HAP-1 (cell line): ENCODE measurements at regions not wholly inside any gene's neighbourhood (a gene's known extent, or its start where the extent isn't known, plus 50 kb on each side); places are given as distances from the start of the nearest gene placed in this dataset.

Source experiments
- DNase-seq, 2 experiments: peaks; one replicate each; pipeline ENCODE4 v3.0.0-alpha.2; 2016 to 2020; ENCODE audit warnings: low spot score in 2 of 2
- H3K27me3 ChIP-seq: fragments of 250-450 bp; sonication (Bioruptor Pico); 2 replicates; pipeline ENCODE4 v1.5.1; 2020; ENCODE audit warnings: low read depth, mild to moderate bottlenecking, moderate library complexity
- H3K36me3 ChIP-seq: fragments of 250-450 bp; sonication (Bioruptor Pico); replicated peaks from 2 replicates; pipeline ENCODE4 v1.5.1; 2020; ENCODE audit warnings: mild to moderate bottlenecking
- H3K4me1 ChIP-seq: fragments of 250-450 bp; sonication (Bioruptor Pico); 2 replicates; pipeline ENCODE4 v1.5.1; 2020; ENCODE audit warnings: mild to moderate bottlenecking
- H3K4me3 ChIP-seq: fragments of 250-450 bp; sonication (Bioruptor Pico); 2 replicates; pipeline ENCODE4 v1.5.1; 2020; ENCODE audit warnings: mild to moderate bottlenecking, moderate library complexity
- H3K9me3 ChIP-seq: fragments of 250-450 bp; sonication (Bioruptor Pico); 2 replicates; pipeline ENCODE4 v1.5.1; 2020; ENCODE audit warnings: mild to moderate bottlenecking, moderate library complexity
- in situ Hi-C: fragments of 300-500 bp; cut with MboI; formaldehyde crosslinking; loops from 3 replicates; pipeline ENCODE4 v1.14.3; 2020; ENCODE audit warnings: low sequenced_read_pairs, inconsistent platforms, mixed read lengths

DNA sequence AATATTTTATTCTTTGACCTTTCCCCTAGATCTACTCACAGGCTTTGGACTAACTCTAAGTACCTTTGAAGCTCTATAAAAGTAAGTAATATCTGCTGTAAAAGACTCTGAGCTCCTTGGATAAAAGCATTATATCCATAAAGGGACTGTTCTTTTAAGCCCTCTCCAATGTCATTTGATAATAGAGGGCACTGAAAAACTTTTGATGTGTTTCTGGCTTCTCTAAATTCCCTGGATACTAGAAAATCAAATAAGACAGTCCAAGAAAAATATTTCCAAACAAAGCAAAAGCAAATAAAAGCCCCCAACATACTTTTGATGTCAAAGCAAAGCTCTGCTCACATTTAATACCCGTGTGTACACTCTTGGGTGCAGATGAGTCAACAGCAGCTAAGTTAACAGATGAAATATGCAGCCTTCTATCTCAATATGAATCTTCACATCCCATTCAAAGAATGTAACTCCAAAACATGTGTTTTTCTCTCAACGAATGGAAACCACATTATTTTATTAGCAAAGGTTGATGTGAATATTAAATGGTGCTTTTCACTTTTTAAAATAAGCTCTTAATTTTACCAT is 230.3 kb downstream of the CENPF start:
- Histone ChIP-seq H3K36me3 (no peaks in the 10 kb centered on the region), H3K4me3 (no peak overlapping the region), H3K4me1 (no peaks in the 10 kb centered on the region), H3K27me3 (no peaks in the 10 kb centered on the region), H3K9me3 (no peaks in the 10 kb centered on the region)
- in situ Hi-C loops = no loop called here
- DNase-seq = no peak

DNA sequence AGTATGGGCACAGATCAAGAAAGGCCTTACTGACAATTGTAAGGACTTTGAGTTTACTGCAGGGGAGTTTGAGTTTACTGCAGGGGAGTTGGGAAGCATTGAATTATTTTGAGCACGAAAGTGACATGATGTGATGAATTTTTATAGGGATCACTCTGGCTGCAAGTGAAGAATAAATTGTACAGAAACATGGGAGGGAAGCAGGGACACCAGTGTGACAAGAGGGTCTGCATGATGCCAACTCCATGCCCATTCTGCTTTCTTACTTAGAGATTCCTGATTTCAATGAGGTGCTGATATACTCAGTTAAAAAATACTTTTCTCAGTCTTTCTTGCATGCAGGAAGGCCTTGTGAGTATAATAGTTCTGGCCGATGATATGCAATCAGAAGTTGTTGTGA is 234.4 kb downstream of the CENPF start:
- Histone ChIP-seq H3K27me3 (no peaks in the 10 kb centered on the region), H3K4me1 (no peaks in the 10 kb centered on the region)
- in situ Hi-C loops = no loop called here

DNA sequence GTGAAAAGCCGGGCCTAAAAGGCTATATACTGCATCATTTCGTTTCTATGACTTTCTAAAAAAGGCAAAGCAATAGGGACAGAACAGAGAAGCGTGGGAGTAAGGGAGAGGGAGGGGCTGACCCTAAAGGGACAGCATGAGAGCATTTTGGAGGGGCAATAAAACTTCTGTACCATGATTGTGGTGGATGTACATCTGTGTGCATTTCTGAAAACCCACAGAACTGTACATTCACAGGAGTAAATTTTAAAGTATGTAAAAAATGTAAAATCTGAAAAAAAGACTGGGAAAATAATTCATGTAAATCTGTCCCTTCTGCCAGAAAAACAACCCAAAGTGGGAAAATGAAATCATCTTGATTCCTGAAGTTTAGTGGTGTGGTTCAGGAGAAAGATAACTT is 235.4 kb downstream of the CENPF start:
- H3K4me1 ChIP-seq = no peaks in the 10 kb centered on the region
- no peaks in the 10 kb centered on the region for H3K27me3 ChIP-seq
- in situ Hi-C loops = no loop called here
- no peak for DNase-seq
- no peaks in the 10 kb centered on the region for H3K36me3 ChIP-seq
- H3K9me3 ChIP-seq = no peaks in the 10 kb centered on the region
- no peak overlapping the region for H3K4me3 ChIP-seq

More for the DNA sequence above, 234.4 kb downstream of the CENPF start:
- DNase-seq = no peak
- H3K9me3 ChIP-seq = no peaks in the 10 kb centered on the region
- H3K4me3 ChIP-seq = no peak overlapping the region
- H3K36me3 ChIP-seq = no peaks in the 10 kb centered on the region

DNA sequence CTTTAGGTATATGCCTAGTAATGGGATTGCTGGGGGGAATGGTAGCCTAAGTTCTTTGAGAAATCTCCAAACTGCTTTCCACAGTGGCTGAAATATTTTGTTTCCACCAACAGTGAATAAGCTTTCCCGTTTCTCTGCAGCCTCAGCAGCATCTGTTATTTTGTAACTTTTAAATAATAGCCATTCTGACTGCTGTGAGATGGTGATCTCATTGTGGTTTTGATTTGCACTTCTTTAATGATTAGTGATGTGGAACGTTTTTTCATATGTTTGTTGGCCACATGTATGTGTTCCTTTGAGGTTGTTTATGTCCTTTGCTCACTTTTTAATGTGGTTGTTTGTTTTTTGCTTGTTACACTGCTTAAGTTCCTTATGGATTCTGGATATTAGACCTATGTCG is 237.4 kb downstream of the CENPF start:
- H3K4me1 ChIP-seq = no peaks in the 10 kb centered on the region
- H3K36me3 ChIP-seq = no peaks in the 10 kb centered on the region
- H3K9me3 ChIP-seq = no peaks in the 10 kb centered on the region
- DNase-seq = no peak
- in situ Hi-C loops = no loop called here
- no peaks in the 10 kb centered on the region for H3K27me3 ChIP-seq
- no peak overlapping the region for H3K4me3 ChIP-seq

DNA sequence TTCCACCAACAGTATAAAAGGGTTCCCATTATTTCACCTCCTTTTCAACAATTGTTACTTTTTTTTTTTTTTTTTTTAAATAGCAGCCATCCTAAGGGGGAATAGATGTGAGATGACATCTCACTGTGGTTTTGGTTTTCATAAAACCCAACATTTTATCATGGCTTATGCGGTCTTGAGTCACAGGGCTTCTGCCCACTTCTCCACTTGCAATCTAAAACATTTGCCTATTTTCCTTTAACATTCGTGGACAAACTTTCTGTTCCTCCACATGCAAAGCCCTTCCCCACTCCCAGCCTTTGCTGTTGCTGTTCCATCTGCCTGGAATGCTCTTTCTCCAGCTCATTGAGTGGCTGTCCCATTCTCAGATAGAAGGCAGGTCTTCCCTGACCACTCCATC is 239.7 kb upstream of the KCNK2 start:
- in situ Hi-C loops = no loop called here
- H3K4me3 ChIP-seq = no peak overlapping the region
- no peaks in the 10 kb centered on the region for H3K36me3 ChIP-seq
- DNase-seq = no peak
- H3K4me1 ChIP-seq = peaks cover 11% of the 10 kb centered on the region
- H3K27me3 ChIP-seq = no peaks in the 10 kb centered on the region
- H3K9me3 ChIP-seq = no peaks in the 10 kb centered on the region

DNA sequence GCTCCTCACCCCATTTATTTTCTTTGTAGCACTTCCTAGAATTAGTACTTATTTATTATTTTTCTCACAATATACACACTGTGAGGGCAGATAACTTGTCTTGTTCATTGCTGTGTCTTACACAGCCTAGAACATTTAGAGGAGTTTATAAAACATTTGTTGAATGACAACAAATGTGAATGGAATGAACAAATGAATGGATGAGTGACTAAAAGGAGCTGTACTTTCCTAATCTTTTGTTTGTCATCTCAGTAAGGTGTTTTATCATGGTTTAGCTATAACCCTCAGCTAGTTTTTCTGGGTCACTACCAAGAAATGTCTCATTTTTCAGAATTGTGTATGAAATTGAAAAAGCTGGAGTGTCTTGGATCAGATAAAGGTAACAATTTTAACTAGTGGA is 239.3 kb upstream of the KCNK2 start:
- in situ Hi-C loops = no loop called here
- Histone ChIP-seq H3K4me1 (peaks cover 12% of the 10 kb centered on the region), H3K4me3 (no peak overlapping the region), H3K9me3 (no peaks in the 10 kb centered on the region), H3K27me3 (no peaks in the 10 kb centered on the region), H3K36me3 (no peaks in the 10 kb centered on the region)
- DNase-seq = no peak

DNA sequence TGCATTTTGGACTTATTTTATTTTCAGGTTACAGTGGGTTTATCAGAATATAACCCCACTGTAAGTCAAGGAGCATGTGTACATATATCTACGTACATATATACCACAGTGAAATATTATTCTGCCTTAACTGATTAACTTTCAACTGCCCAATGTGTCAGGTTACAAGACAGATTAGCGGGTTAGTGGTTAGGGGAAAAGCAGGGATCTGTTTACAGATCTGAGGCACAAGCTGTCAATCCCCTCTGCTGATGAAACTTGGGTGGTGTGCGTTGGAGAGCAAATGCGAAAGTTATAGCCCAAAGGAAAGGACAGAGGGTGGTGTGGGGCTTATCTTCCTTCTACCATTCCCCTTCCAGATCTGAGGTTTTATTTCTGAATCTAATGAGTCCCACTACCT is 238.2 kb upstream of the KCNK2 start:
- no peaks in the 10 kb centered on the region for H3K27me3 ChIP-seq
- no peaks in the 10 kb centered on the region for H3K9me3 ChIP-seq
- no peaks in the 10 kb centered on the region for H3K36me3 ChIP-seq
- peaks cover 19% of the 10 kb centered on the region for H3K4me1 ChIP-seq
- in situ Hi-C loops = no loop called here
- H3K4me3 ChIP-seq = no peak overlapping the region
- DNase-seq = no peak

DNA sequence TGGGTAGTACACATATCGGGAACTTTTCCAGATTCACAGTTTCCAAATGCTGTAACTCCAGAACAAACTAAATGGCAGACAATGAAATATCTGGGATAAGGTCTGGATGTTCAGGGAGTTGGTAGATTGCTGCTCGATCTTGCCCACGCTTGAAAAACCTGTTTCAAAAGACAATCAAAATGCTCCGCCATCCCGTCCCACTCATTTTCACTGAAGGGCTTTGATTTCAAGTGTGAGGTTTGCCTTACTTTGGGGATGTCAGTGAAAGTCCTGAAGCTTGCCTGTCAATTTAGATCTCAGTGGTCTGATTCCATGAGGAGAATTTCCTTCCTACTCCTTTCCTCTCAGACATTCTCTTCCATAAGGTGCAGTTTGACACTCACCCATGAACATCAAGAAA is 236.3 kb upstream of the KCNK2 start:
- Histone ChIP-seq H3K9me3 (no peaks in the 10 kb centered on the region), H3K4me1 (peaks cover 19% of the 10 kb centered on the region), H3K27me3 (no peaks in the 10 kb centered on the region), H3K4me3 (no peak overlapping the region), H3K36me3 (no peaks in the 10 kb centered on the region)
- in situ Hi-C loops = no loop called here
- no peak for DNase-seq

DNA sequence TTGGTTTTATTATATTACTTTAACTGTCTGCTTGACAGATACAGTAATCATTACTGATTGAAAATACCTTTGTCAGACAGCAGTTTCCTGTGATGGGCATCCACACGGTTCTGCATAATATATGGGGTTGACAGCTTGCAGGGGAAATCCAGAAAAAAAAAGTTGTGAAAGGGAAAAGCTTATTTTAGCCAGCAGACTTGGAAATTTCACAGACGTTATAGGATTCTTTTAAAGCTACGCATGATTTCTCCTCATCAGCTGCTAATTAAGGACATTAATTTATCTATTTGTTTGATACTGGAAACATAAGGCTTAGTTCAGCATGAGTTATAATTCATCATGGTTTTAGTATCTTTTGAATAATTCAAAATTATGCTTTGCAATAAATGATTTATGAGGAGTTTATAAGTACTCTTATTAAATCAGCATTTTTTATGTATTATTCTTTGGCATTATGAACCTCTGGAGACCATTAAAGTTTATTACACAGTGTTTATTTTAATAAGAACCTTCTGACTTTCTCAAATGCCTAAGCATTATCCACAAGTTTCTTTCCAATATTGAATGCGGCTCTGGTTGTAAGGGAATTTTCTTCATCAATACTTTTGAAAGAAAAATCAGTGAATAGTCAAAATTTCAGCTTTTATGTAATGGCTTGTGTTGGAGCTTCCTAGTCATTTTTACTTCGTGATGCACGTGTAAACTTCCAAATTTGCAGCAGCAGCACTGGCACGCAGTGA is 235.3 kb upstream of the KCNK2 start:
- Histone ChIP-seq H3K9me3 (no peaks in the 10 kb centered on the region), H3K4me1 (peaks cover 19% of the 10 kb centered on the region), H3K4me3 (no peak overlapping the region), H3K27me3 (no peaks in the 10 kb centered on the region), H3K36me3 (no peaks in the 10 kb centered on the region)
- no peak for DNase-seq
- in situ Hi-C loops = no loop called here

DNA sequence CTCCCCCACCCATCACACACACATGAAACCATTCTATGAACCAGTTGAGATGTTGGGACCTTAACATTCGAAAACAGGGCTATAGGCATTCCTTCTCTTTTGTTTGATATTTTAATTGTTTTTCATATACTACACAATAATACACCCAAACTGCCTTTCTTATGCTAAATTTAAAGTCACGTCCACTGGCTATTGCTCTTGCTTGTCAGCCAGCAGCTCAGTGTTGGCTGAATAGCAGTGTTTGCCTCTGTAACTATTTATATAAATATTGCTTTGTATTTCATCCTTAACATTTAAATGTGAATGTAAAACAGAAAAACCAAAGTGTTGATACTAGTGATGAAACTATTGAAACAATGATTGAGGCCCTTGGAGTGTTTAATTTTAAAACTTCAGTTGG is 234.4 kb upstream of the KCNK2 start:
- H3K27me3 ChIP-seq = no peaks in the 10 kb centered on the region
- H3K4me1 ChIP-seq = peaks cover 19% of the 10 kb centered on the region
- no peaks in the 10 kb centered on the region for H3K36me3 ChIP-seq
- in situ Hi-C loops = no loop called here
- H3K4me3 ChIP-seq = no peak overlapping the region
- peak; percentile 57 to 95 for DNase-seq
- H3K9me3 ChIP-seq = no peaks in the 10 kb centered on the region

DNA sequence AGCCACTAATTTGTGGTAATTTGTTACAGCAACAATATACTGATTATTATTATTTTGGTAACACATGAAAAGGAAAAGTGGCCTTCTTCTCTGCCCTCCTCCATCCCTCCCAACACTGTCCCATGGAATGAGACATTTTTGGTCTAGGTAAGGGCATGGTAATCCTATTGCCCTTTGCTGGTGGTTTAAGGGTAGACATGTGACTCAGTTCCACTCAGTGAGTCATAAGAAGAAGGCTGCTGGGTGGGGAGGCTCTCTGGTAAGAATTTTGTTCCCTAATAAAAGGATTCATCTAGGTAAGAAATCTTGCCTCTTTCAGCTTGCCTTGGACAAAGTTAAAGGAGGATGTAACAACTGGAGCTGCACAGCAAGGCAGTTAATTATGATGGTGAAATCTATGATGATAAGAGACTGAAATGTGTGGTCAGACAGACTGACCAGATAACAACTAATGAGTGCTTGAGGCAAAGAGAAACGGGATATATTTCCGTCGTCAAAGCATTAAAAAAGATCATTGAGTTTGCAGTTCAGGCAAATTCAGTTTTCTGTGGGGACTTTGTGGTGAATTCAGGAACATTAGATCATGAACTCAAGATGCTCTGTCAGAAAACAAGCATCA is 232.0 kb upstream of the KCNK2 start:
- H3K27me3 ChIP-seq = no peaks in the 10 kb centered on the region
- H3K9me3 ChIP-seq = no peaks in the 10 kb centered on the region
- H3K4me1 ChIP-seq = peaks cover 19% of the 10 kb centered on the region
- in situ Hi-C loops = no loop called here
- H3K36me3 ChIP-seq = no peaks in the 10 kb centered on the region
- no peak for DNase-seq
- no peak overlapping the region for H3K4me3 ChIP-seq

DNA sequence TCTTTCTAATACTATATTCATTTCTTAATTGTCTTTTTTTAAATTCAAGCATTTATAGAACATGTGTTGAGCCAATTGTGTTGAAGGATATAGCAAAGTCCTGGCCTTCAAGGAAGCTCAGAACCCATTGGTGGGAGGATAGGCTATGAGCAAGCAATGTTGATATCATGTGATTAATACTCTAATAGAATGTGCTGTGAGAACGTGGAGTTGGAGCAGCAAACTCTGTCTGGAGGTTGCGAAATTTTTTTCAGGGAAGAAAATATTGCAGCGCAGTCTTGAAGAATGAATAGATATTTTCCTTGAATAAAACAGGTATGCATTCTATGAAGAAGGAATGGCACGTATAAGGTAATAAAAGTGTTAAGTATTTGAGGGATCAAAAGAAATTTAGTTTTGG is 229.2 kb upstream of the KCNK2 start:
- in situ Hi-C loops = no loop called here
- H3K36me3 ChIP-seq = no peaks in the 10 kb centered on the region
- no peak for DNase-seq
- no peaks in the 10 kb centered on the region for H3K27me3 ChIP-seq
- H3K4me3 ChIP-seq = no peak overlapping the region
- H3K9me3 ChIP-seq = no peaks in the 10 kb centered on the region
- peaks cover 7% of the 10 kb centered on the region for H3K4me1 ChIP-seq

DNA sequence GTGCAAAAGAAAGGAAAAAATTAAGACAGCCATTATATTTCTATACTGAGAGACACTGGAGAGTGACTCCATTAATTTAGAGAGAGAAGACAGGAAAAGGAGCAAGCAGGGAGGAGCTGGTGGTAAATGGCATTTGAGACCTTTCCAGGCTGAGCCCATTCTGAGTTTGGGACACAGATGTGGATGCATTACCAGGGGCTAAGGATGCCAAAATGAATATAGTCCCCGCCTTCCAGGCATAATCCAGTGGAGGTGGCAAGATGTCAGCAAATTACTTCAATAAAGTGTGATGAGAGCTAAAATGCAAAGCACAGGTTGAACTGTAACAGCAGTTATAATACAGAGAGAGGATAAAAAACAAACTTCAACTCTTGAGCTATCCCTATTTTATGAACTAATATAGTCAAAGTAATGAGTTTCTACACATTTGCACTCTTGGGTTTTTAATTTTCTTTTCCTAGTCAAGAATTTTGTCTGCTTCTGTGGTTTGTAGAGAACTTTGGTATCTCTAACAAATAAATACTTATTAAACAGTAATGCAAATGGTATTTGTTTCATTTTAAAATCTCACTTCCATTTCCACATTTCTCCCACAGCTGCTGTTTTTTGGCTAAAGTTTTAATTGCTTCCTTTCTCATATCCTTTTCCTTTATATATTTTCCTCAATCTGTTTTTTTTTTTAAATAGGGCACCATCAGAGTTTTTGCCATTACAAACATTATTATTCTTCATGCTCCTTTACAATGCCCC is 228.2 kb upstream of the KCNK2 start:
- Histone ChIP-seq H3K4me3 (no peak overlapping the region), H3K4me1 (no peaks in the 10 kb centered on the region), H3K36me3 (no peaks in the 10 kb centered on the region), H3K9me3 (no peaks in the 10 kb centered on the region), H3K27me3 (no peaks in the 10 kb centered on the region)
- DNase-seq = no peak
- in situ Hi-C loops = no loop called here

DNA sequence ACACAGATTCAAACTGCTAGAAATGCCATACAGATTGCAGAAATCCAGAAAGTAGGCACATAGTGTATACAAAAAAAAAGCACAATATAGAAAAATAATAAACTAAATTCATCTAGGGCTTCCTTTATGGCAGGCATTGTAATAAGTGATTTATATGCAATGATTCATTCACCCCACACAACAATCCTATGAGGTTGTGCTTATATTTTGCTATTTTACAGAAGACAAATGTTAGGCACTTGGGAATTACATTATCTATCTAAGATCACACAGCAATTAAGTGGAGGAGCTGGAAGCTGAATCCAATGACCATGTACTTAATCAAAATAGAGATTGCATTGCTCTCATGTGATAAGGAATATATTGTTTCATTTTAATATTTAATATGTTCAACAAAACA is 225.7 kb upstream of the KCNK2 start:
- no peak overlapping the region for H3K4me3 ChIP-seq
- no peaks in the 10 kb centered on the region for H3K9me3 ChIP-seq
- H3K4me1 ChIP-seq = no peaks in the 10 kb centered on the region
- H3K36me3 ChIP-seq = no peaks in the 10 kb centered on the region
- DNase-seq = no peak
- in situ Hi-C loops = no loop called here
- H3K27me3 ChIP-seq = no peaks in the 10 kb centered on the region
